Esophagus muscularis mucosa (tissue), 4 donors: ENCODE measurements at regions not wholly inside any gene's neighbourhood (a gene's known extent, or its start where the extent isn't known, plus 50 kb on each side); places are given as distances from the start of the nearest gene placed in this dataset.
"Not testable (repeated sequence)": the region's sequence is repeated elsewhere in the genome, so short reads cannot be mapped to it uniquely, and the experiment has no call there.

Source experiments
- DNase-seq: peaks from one replicate; pipeline ENCODE4 v3.0.0-alpha.2; 2017; ENCODE audit errors: extremely low spot score
- H3K27ac ChIP-seq, 4 donors: fragments of 200-600 bp; sonication (generic); replicated peaks in 1 of 4; 1 replicate in 3 of 4; 2 replicates in 1 of 4; pipeline ENCODE4 v1.5.1; 2016 to 2019; ENCODE audit warnings: mild to moderate bottlenecking in 1 of 4
- H3K27me3 ChIP-seq, 4 donors: fragments of 200-600 bp; sonication (generic); one replicate each; pipeline versions ENCODE4 v1.5.1 to v1.6.0; 2016 to 2019
- H3K36me3 ChIP-seq, 4 donors: fragments of 200-600 bp; sonication (generic); one replicate each; pipeline ENCODE4 v1.5.1; 2016 to 2019
- H3K4me1 ChIP-seq, 4 donors: fragments of 200-600 bp; sonication (generic); one replicate each; pipeline ENCODE4 v1.5.1; 2016 to 2019
- H3K4me3 ChIP-seq, 4 donors: fragments of 200-600 bp; sonication (generic); 1 replicate in 2 of 4; 2 replicates in 2 of 4; pipeline ENCODE4 v1.5.1; 2016 to 2019; ENCODE audit warnings: mild to moderate bottlenecking in 4 of 4, moderate library complexity in 1 of 4
- H3K9me3 ChIP-seq, 4 donors: fragments of 200-600 bp; sonication (generic); 1 replicate in 3 of 4; 2 replicates in 1 of 4; pipeline ENCODE4 v1.5.1; 2016 to 2019
- EP300 ChIP-seq: sonication (generic); formaldehyde crosslinking; IDR thresholded peaks from one replicate; pipeline ENCODE4 v1.6.1; 2017; ENCODE audit warnings: antibody characterized with exemption
- POLR2A ChIP-seq: fragments of 450-650 bp; IDR thresholded peaks from one replicate; pipeline ENCODE4 v1.6.1; 2017; ENCODE audit warnings: antibody characterized with exemption, moderate library complexity, mild to moderate bottlenecking, low read depth
- POLR2AphosphoS5 ChIP-seq, 2 donors: sonication (generic); formaldehyde crosslinking; IDR thresholded peaks; one replicate each; pipeline ENCODE4 v1.6.1; 2017; ENCODE audit warnings: antibody characterized with exemption in 2 of 2
- WGBS: methylation state at CpG from one replicate; pipeline ENCODE4 v1.1.5; 2018; 5-methylcytosine and 5-hydroxymethylcytosine counted together
- intact Hi-C: fragments of 100-400 bp; cut with DNase I; formaldehyde crosslinking; loops from one replicate; pipeline ENCODE4 v1.15.1; 2023
- TF ChIP-seq, protein P1 (sequence below), 3 experiments: fragments of 200-600 bp in 2 of 3; fragments of 450-650 bp in 1 of 3; sonication (generic) in 2 of 3; IDR thresholded peaks; one replicate each; pipeline ENCODE4 v1.5.1; 2017 to 2019; ENCODE audit warnings: antibody characterized with exemption in 3 of 3, mild to moderate bottlenecking in 2 of 3, moderate library complexity in 1 of 3

DNA sequence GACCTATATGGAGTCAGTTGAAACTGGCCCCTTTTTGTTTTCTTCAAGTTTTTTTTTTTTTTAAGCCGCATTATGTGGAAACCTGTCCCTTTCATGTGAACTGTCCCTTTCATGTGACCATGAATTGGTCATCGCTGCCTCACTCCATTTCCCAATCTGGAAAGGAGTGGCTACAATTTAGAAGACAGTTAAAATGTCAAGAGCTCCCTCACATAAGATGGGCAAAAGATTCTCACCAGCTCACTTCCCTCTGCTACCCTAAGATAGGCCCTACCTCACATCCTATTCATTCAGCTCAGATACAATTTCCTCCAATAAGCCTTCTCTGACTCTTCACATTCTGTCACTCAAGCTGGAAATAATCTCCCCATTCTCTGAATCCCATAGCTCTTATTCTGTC, 111.3 kb upstream of the BCL6 start:
- Histone ChIP-seq H3K4me1 (peaks cover 0 to 5% (median 0%) of the 10 kb centered on the region in 4 donors), H3K4me3 (no peak overlapping the region), H3K27ac (no peak overlapping the region), H3K36me3 (no peaks in the 10 kb centered on the region), H3K27me3 (peaks cover 0 to 3% (median 0%) of the 10 kb centered on the region in 4 donors), H3K9me3 (peaks cover 0 to 5% (median 0%) of the 10 kb centered on the region in 4 donors)
- WGBS: 97% methylated on average over 2 of the region's 2 CpGs
- intact Hi-C loops: no loop called here
- no peak for DNase-seq
- TF ChIP-seq, protein P1, sequence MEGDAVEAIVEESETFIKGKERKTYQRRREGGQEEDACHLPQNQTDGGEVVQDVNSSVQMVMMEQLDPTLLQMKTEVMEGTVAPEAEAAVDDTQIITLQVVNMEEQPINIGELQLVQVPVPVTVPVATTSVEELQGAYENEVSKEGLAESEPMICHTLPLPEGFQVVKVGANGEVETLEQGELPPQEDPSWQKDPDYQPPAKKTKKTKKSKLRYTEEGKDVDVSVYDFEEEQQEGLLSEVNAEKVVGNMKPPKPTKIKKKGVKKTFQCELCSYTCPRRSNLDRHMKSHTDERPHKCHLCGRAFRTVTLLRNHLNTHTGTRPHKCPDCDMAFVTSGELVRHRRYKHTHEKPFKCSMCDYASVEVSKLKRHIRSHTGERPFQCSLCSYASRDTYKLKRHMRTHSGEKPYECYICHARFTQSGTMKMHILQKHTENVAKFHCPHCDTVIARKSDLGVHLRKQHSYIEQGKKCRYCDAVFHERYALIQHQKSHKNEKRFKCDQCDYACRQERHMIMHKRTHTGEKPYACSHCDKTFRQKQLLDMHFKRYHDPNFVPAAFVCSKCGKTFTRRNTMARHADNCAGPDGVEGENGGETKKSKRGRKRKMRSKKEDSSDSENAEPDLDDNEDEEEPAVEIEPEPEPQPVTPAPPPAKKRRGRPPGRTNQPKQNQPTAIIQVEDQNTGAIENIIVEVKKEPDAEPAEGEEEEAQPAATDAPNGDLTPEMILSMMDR (IDR thresholded peaks at IDR 0.05): no peak
- no peak for TF ChIP-seq EP300
- TF ChIP-seq POLR2AphosphoS5 (IDR thresholded peaks at IDR 0.05): no peak
- TF ChIP-seq POLR2A: no peak

DNA sequence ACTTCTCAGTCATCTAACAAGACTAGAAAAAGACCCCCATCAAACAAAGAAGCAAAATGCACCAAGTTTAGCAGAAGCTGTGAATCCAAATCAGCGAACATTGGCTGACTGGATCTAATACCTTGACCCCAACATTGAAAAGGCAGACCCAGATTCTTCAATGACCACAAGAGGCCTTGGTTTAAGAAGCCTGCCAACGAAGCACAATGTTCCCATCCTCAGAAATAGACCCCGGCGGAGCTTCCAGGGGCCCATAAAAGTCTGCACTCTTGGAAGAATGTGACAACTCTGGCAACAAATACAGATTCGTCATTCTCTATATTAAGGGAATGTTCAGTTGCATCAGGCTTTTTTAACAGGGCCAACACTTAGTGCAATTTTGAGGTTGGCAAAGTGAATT, 112.8 kb upstream of the BCL6 start:
- intact Hi-C loops: no loop called here
- 64% methylated on average over 5 of the region's 5 CpGs for WGBS
- peaks cover 0 to 5% (median 0%) of the 10 kb centered on the region in 4 donors for H3K4me1 ChIP-seq
- TF ChIP-seq, protein P1 (IDR thresholded peaks at IDR 0.05): no peak
- TF ChIP-seq POLR2AphosphoS5 (IDR thresholded peaks at IDR 0.05) (no peak), EP300 (no peak), POLR2A (no peak)
- H3K9me3 ChIP-seq: peaks cover 0 to 5% (median 0%) of the 10 kb centered on the region in 4 donors
- no peak for DNase-seq
- H3K4me3 ChIP-seq: no peak overlapping the region
- H3K27me3 ChIP-seq: peaks cover 0 to 3% (median 0%) of the 10 kb centered on the region in 4 donors
- no peak overlapping the region for H3K27ac ChIP-seq
- H3K36me3 ChIP-seq: no peaks in the 10 kb centered on the region

DNA sequence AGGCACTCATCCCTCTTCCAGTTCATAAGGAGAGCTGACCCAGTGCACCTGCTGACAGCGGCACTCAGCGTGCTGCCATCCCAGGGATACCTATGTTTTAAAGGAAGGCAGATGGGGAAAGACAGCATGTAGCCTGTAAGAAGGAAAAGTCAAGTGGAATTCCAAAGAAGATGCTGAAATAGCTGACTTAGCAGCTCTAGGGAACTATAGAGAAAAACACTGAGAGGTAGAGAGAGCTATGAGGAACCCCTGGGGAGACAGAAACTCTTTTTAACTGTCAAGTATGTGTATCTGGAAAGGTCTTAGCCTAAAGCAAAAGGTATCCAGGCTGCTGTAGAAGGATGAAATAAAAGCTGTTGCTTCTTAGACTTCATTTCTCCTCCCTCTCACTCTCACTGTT, 113.4 kb upstream of the BCL6 start:
- Histone ChIP-seq H3K9me3 (peaks cover 0 to 5% (median 0%) of the 10 kb centered on the region in 4 donors), H3K36me3 (no peaks in the 10 kb centered on the region), H3K27me3 (peaks cover 0 to 3% (median 0%) of the 10 kb centered on the region in 4 donors), H3K27ac (no peak overlapping the region), H3K4me1 (peaks cover 0 to 5% (median 0%) of the 10 kb centered on the region in 4 donors), H3K4me3 (no peak overlapping the region)
- TF ChIP-seq POLR2A (no peak), POLR2AphosphoS5 (IDR thresholded peaks at IDR 0.05) (no peak), EP300 (no peak)
- TF ChIP-seq, protein P1 (IDR thresholded peaks at IDR 0.05): no peak
- 100% methylated on average over 2 of the region's 2 CpGs for WGBS
- intact Hi-C loops: no loop called here
- no peak for DNase-seq

DNA sequence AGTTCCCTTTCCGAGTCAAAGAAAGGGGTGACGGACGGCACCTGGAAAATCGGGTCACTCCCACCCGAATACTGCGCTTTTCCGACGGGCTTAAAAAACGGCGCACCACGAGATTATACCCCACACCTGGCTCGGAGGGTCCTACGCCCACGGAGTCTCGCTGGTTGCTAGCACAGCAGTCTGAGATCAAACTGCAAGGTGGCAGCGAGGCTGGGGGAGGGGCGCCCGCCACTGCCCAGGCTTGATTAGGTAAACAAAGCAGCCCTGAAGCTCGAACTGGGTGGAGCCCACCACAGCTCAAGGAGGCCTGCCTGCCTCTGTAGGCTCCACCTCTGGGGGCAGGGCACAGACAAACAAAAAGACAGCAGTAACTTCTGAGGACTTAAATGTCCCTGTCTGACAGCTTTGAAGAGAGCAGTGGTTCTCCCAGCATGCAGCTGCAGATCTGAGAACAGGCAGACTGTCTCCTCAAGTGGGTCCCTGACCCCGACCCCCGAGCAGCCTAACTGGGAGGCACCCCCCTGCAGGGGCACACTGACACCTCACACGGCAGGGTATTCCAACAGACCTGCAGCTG, 117.5 kb upstream of the BCL6 start:
- DNase-seq, H3K27ac ChIP-seq, intact Hi-C loops, H3K36me3 ChIP-seq, H3K27me3 ChIP-seq, H3K9me3 ChIP-seq, H3K4me1 ChIP-seq, H3K4me3 ChIP-seq: not testable (repeated sequence)
- 47% methylated on average over 3 of the region's 22 CpGs for WGBS

DNA sequence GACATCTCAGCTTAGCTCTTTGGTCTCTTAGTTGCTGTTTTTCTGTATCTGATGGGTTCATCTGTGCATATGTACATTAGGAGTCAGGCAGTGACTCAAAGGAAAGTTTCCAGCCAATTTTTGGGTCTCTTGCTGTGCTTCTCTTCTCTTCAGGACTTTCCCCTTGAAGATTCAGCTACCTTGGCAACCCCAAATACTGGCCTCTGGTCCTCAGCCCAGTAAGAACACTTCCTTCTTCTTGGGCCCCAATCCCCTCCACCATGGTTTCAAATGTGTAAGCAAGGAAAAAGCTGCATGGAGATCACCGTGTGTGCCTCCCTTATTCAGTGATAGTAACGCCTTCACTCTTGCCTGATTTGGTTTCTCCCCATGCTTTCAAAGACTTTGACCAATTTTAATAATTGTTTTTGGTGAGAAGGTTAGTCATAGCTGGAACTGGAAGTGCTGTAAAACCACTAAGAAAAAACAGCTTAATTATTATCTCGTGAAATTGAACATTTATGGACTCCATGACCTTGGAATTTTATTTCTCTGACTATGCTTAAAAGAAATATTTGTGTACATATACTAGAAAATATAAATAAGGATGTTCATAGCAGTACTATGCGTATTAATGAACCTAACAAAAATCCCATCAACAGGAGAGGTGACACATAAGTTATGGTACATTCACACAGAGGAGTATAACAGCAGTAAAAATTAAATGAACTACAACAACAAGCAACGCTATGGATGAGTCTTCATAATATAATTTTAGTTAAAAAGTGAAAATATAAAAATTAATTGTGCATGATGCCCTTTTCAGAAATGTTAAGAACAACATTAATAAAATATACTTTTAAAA, 125.3 kb upstream of the BCL6 start:
- 95% methylated on average over 5 of the region's 5 CpGs for WGBS
- no peak overlapping the region for H3K27ac ChIP-seq
- H3K27me3 ChIP-seq: no peaks in the 10 kb centered on the region
- H3K4me3 ChIP-seq: no peak overlapping the region
- no peaks in the 10 kb centered on the region for H3K36me3 ChIP-seq
- DNase-seq: no peak
- intact Hi-C loops: no loop called here
- H3K4me1 ChIP-seq: no peaks in the 10 kb centered on the region
- TF ChIP-seq, protein P1 (IDR thresholded peaks at IDR 0.05): no peak
- TF ChIP-seq POLR2A (no peak), EP300 (no peak), POLR2AphosphoS5 (IDR thresholded peaks at IDR 0.05) (no peak)
- no peaks in the 10 kb centered on the region for H3K9me3 ChIP-seq
